GM12873 (cell line): ENCODE measurements at regions not wholly inside any gene's neighbourhood (a gene's known extent, or its start where the extent isn't known, plus 50 kb on each side); places are given as distances from the start of the nearest gene placed in this dataset.

Experiments
- CTCF ChIP-seq: IDR thresholded peaks from 2 replicates; pipeline ENCODE4 v1.5.1; 2012; ENCODE audit warnings: low read depth, mild to moderate bottlenecking, moderate library complexity, low read length, control low read depth; ENCODE audit not compliant: insufficient read depth; ENCODE audit errors: missing control alignments

DNA sequence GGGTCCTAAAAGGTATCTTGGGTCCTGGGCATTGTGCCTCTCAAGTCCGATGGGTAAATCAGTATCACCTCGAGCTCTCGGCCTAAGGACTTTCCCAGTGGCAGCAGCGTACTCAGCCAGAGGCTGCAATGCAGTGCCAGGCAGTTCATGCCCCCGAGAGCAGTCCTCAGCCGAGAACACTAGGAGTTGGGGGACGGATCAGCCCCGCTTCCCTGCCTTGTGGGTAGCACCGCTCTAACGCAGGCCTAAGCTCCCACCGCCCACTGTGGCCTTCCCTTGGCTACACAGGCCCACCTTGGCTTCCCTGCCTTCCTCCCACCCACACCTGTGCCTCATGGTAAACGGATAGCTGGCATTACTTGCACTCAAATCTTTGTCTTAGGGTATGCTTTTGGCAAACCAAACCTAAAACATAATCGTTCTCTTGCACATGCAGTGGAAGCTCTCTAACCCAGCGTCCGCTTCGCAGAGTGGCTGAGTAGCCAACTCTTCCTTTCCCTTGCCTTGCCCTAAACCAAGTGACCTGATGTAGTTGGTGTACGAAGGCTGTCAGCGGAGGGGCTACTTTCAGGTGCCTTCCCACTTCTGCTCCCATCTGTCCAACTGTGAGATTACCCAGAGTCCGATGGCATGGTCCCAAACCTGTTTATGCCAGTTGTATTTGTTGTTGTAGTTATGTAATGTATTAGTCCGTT, 73.2 kb upstream of the CHST15 start:
- TF ChIP-seq CTCF = no peak

- no peak for TF ChIP-seq CTCF
These were observed 72.4 kb upstream of the CHST15 start for GRCh38 chr10:124165827-124166226.

GRCh38 chr10:124165311-124165710, 71.9 kb upstream of the CHST15 start:
- no peak for TF ChIP-seq CTCF

GRCh38 chr10:124164264-124164663, 70.9 kb upstream of the CHST15 start:
- TF ChIP-seq CTCF = no peak

GRCh38 chr10:124162774-124163354, 69.5 kb upstream of the CHST15 start:
- TF ChIP-seq CTCF = no peak

GRCh38 chr10:124162136-124162535, 68.7 kb upstream of the CHST15 start:
- TF ChIP-seq CTCF = no peak

DNA sequence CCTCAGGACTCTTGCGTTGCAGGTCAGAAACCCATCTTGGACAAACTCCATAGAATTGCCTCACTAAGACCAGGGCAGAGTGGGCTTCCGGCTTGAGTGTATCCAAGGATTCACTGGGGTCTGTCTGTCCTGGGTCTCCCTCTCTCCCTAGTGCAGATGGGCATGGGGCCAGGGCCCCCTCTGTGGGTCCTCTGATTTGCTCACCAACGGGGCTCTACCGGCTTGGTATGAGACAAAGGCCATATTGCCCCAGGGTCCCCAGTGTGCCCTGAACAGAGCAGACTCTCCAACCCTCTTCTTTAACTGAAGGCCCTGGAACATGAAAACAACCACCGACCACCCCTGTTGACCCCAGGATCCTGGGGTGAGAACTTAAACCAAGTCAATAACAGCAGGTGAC, 68.2 kb upstream of the CHST15 start:
- no peak for TF ChIP-seq CTCF
